NB4 (cell line): ENCODE measurements at regions not wholly inside any gene's neighbourhood (a gene's known extent, or its start where the extent isn't known, plus 50 kb on each side); places are given as distances from the start of the nearest gene placed in this dataset.

Experiments used
- CTCF ChIP-seq: IDR thresholded peaks from one replicate; pipeline ENCODE4 v1.5.1; 2012; ENCODE audit warnings: low read depth, low read length
- MAX ChIP-seq: IDR thresholded peaks from 2 replicates; pipeline ENCODE4 v1.6.1; 2011; ENCODE audit warnings: low read depth, low read length
- POLR2A ChIP-seq: IDR thresholded peaks from 2 replicates; pipeline ENCODE4 v1.6.1; 2011; ENCODE audit warnings: mild to moderate bottlenecking; ENCODE audit not compliant: insufficient read length; ENCODE audit errors: extremely low read depth

GRCh38 chrX:134146493-134146892 is 90.5 kb upstream of the CCDC160 start:
- TF ChIP-seq POLR2A: no peak
- no peak for TF ChIP-seq CTCF
- no peak for TF ChIP-seq MAX
